Neuronal stem cell (in vitro differentiated cells): ENCODE measurements at regions not wholly inside any gene's neighbourhood (a gene's known extent, or its start where the extent isn't known, plus 50 kb on each side); places are given as distances from the start of the nearest gene placed in this dataset.

Source experiments
- DNase-seq: peaks from one replicate; pipeline ENCODE4 v3.0.0-alpha.2; 2013; ENCODE audit warnings: low spot score
- H2AFZ ChIP-seq: one replicate; pipeline ENCODE4 v1.6.1; 2013; ENCODE audit warnings: mild to moderate bottlenecking, low read length, inconsistent platforms
- H2AK5ac ChIP-seq: 2 replicates; pipeline ENCODE4 v1.6.1; 2013; ENCODE audit warnings: low read depth, mild to moderate bottlenecking, inconsistent platforms, low read length, moderate library complexity, mixed read lengths
- H2BK120ac ChIP-seq: 2 replicates; pipeline ENCODE4 v1.6.1; 2013; ENCODE audit warnings: low read depth, mild to moderate bottlenecking, inconsistent platforms, low read length, moderate library complexity, mixed read lengths
- H2BK12ac ChIP-seq: one replicate; pipeline ENCODE4 v1.6.1; 2013; ENCODE audit warnings: low read length, inconsistent platforms
- H2BK15ac ChIP-seq: 2 replicates; pipeline ENCODE4 v1.6.1; 2013; ENCODE audit warnings: mild to moderate bottlenecking, low read length, inconsistent platforms, mixed read lengths
- H2BK5ac ChIP-seq: one replicate; pipeline ENCODE4 v1.6.1; 2013; ENCODE audit warnings: inconsistent platforms, mild to moderate bottlenecking, low read length, moderate library complexity
- H3K14ac ChIP-seq: one replicate; pipeline ENCODE4 v1.6.1; 2013; ENCODE audit warnings: low read length, inconsistent platforms
- H3K18ac ChIP-seq: 2 replicates; pipeline ENCODE4 v1.6.1; 2013; ENCODE audit warnings: low read length, inconsistent platforms
- H3K23ac ChIP-seq: 2 replicates; pipeline ENCODE4 v1.6.1; 2013; ENCODE audit warnings: low read depth, mild to moderate bottlenecking, mixed read lengths, low read length, inconsistent platforms; ENCODE audit not compliant: poor library complexity
- H3K27ac ChIP-seq: replicated peaks from 3 replicates; pipeline ENCODE4 v1.5.1; 2013; ENCODE audit warnings: low read length, inconsistent platforms
- H3K27me3 ChIP-seq, 3 experiments: 2 replicates each; pipeline ENCODE4 v1.6.1; 2013; ENCODE audit warnings: low read length in 3 of 3, mild to moderate bottlenecking in 2 of 3, inconsistent platforms in 1 of 3, low read depth in 1 of 3, mixed read lengths in 1 of 3, moderate library complexity in 1 of 3; ENCODE audit not compliant: control insufficient read depth in 3 of 3, insufficient read depth in 3 of 3
- H3K36me3 ChIP-seq, 2 donors: replicated peaks in 1 of 2; 2 replicates each; pipeline ENCODE4 v1.6.1; 2013; ENCODE audit warnings: low read length in 2 of 2; ENCODE audit not compliant: control insufficient read depth in 2 of 2, insufficient read depth in 2 of 2
- H3K4ac ChIP-seq: 2 replicates; pipeline ENCODE4 v1.6.1; 2013; ENCODE audit warnings: inconsistent platforms, mild to moderate bottlenecking, low read length, moderate library complexity
- H3K4me1 ChIP-seq, 2 donors: 1 replicate in 1 of 2; 2 replicates in 1 of 2; pipeline ENCODE4 v1.6.1; 2013; ENCODE audit warnings: low read length in 2 of 2, low read depth in 1 of 2; ENCODE audit not compliant: control insufficient read depth in 2 of 2, insufficient read depth in 1 of 2
- H3K4me2 ChIP-seq: one replicate; pipeline ENCODE4 v1.6.1; 2013; ENCODE audit warnings: mild to moderate bottlenecking, low read length, inconsistent platforms; ENCODE audit not compliant: insufficient read depth, poor library complexity, severe bottlenecking
- H3K4me3 ChIP-seq, 2 donors: 2 replicates each; pipeline ENCODE4 v1.5.1; 2013; ENCODE audit warnings: low read length in 2 of 2, mild to moderate bottlenecking in 2 of 2, inconsistent platforms in 1 of 2, moderate library complexity in 1 of 2
- H3K79me1 ChIP-seq: one replicate; pipeline ENCODE4 v1.6.1; 2013; ENCODE audit warnings: low read depth, mild to moderate bottlenecking, inconsistent platforms, low read length, moderate library complexity
- H3K9ac ChIP-seq: one replicate; pipeline ENCODE4 v1.6.1; 2013; ENCODE audit warnings: mild to moderate bottlenecking, low read depth, low read length, inconsistent platforms; ENCODE audit not compliant: poor library complexity
- H3K9me3 ChIP-seq, 2 donors: replicated peaks in 1 of 2; 2 replicates each; pipeline versions ENCODE3 to v1.6.1; 2013; ENCODE audit warnings: low read length in 2 of 2, mild to moderate bottlenecking in 2 of 2, inconsistent platforms in 1 of 2, low read depth in 1 of 2, mixed read lengths in 1 of 2, moderate library complexity in 1 of 2; ENCODE audit not compliant: control insufficient read depth in 2 of 2, insufficient read depth in 1 of 2
- H4K8ac ChIP-seq: one replicate; pipeline ENCODE4 v1.6.1; 2013; ENCODE audit warnings: low read depth, mild to moderate bottlenecking, inconsistent platforms, low read length, moderate library complexity
- H4K91ac ChIP-seq: one replicate; pipeline ENCODE4 v1.6.1; 2013; ENCODE audit warnings: low read length, low read depth, mild to moderate bottlenecking, inconsistent platforms; ENCODE audit not compliant: poor library complexity
- WGBS, 2 donors: extraction: QIAGEN DNeasy Blood & Tissue Kit; methylation state at CpG; one replicate each; pipeline ENCODE4 v1.1.7; 2013; ENCODE audit warnings: missing lambda C conversion rate in 2 of 2, mixed read lengths in 1 of 2; ENCODE audit not compliant: insufficient read length in 2 of 2, insufficient replicate concordance in 1 of 2; ENCODE audit errors: extremely low coverage in 2 of 2; 5-methylcytosine and 5-hydroxymethylcytosine counted together

- Histone ChIP-seq H4K8ac (no peak overlapping the region), H3K27ac (no peak overlapping the region), H3K79me1 (no peaks in the 10 kb centered on the region), H2AK5ac (no peak overlapping the region), H3K4me1 (no peaks in the 10 kb centered on the region), H2BK5ac (no peak overlapping the region), H2AFZ (no peak overlapping the region), H3K27me3 (no peaks in the 10 kb centered on the region), H3K4me3 (no peak overlapping the region), H2BK12ac (no peak overlapping the region), H4K91ac (no peak overlapping the region), H2BK15ac (no peak overlapping the region), H3K14ac (no peak overlapping the region), H3K23ac (no peak overlapping the region), H2BK120ac (no peak overlapping the region), H3K18ac (no peak overlapping the region), H3K4ac (no peak overlapping the region), H3K9me3 (peaks cover 0 to 4% of the 10 kb centered on the region in 2 donors), H3K9ac (no peak overlapping the region), H3K4me2 (no peak overlapping the region), H3K36me3 (no peaks in the 10 kb centered on the region)
- WGBS, 2 donors: no CpG with 5 or more reads among the region's 3 CpGs
- DNase-seq: no peak
Observed at GRCh38 chr5:82786748-82787147, 290.4 kb downstream of the TMEM167A start.

GRCh38 chr5:82785882-82786509 lies 291.2 kb downstream of the TMEM167A start:
- Histone ChIP-seq H2BK15ac (no peak overlapping the region), H3K79me1 (no peaks in the 10 kb centered on the region), H3K14ac (no peak overlapping the region), H3K4me3 (no peak overlapping the region), H3K4me1 (no peaks in the 10 kb centered on the region), H2BK5ac (no peak overlapping the region), H2BK120ac (no peak overlapping the region), H3K9me3 (peaks cover 0 to 1% of the 10 kb centered on the region in 2 donors), H3K4me2 (no peak overlapping the region), H4K91ac (no peak overlapping the region), H3K4ac (no peak overlapping the region), H3K27me3 (no peaks in the 10 kb centered on the region), H2AK5ac (no peak overlapping the region), H3K27ac (no peak overlapping the region), H3K18ac (no peak overlapping the region), H3K23ac (no peak overlapping the region), H3K9ac (no peak overlapping the region), H3K36me3 (no peaks in the 10 kb centered on the region), H2AFZ (no peak overlapping the region), H4K8ac (no peak overlapping the region), H2BK12ac (no peak overlapping the region)
- DNase-seq: no peak

- H3K27me3 ChIP-seq: no peaks in the 10 kb centered on the region
- H3K9ac ChIP-seq: no peak overlapping the region
- no peak overlapping the region for H3K14ac ChIP-seq
- no peak overlapping the region for H2AFZ ChIP-seq
- H3K4me1 ChIP-seq: no peaks in the 10 kb centered on the region
- no peak overlapping the region for H2AK5ac ChIP-seq
- no peak overlapping the region for H3K4me3 ChIP-seq
- no peaks in the 10 kb centered on the region for H3K79me1 ChIP-seq
- H3K36me3 ChIP-seq: no peaks in the 10 kb centered on the region
- DNase-seq: no peak
- no peak overlapping the region for H2BK120ac ChIP-seq
- no peak overlapping the region for H3K27ac ChIP-seq
- H4K8ac ChIP-seq: no peak overlapping the region
- no peak overlapping the region for H3K4ac ChIP-seq
- H3K23ac ChIP-seq: no peak overlapping the region
- no peak overlapping the region for H2BK15ac ChIP-seq
- no peak overlapping the region for H4K91ac ChIP-seq
- no peak overlapping the region for H2BK12ac ChIP-seq
- H3K18ac ChIP-seq: no peak overlapping the region
- no peaks in the 10 kb centered on the region for H3K9me3 ChIP-seq
- H3K4me2 ChIP-seq: no peak overlapping the region
- no peak overlapping the region for H2BK5ac ChIP-seq
Observed at GRCh38 chr5:82785456-82785855, 291.7 kb downstream of the TMEM167A start.

GRCh38 chr5:82784521-82784920 lies 292.7 kb downstream of the TMEM167A start:
- Histone ChIP-seq H2BK12ac (peak overlapping the region; percentile 49), H3K4me2 (no peak overlapping the region), H3K79me1 (no peaks in the 10 kb centered on the region), H3K27me3 (no peaks in the 10 kb centered on the region), H2BK120ac (no peak overlapping the region), H3K18ac (no peak overlapping the region), H4K8ac (no peak overlapping the region), H3K4me3 (no peak overlapping the region), H3K4me1 (no peaks in the 10 kb centered on the region), H3K4ac (no peak overlapping the region), H3K9me3 (no peaks in the 10 kb centered on the region), H2AFZ (no peak overlapping the region), H2BK15ac (no peak overlapping the region), H2AK5ac (no peak overlapping the region), H2BK5ac (no peak overlapping the region), H3K36me3 (no peaks in the 10 kb centered on the region), H3K14ac (no peak overlapping the region), H3K9ac (no peak overlapping the region), H4K91ac (no peak overlapping the region), H3K23ac (no peak overlapping the region), H3K27ac (no peak overlapping the region)
- no peak for DNase-seq
- WGBS, 2 donors: no CpG with 5 or more reads among the region's 1 CpG
